Lung (tissue), 11 donors: ENCODE measurements at regions not wholly inside any gene's neighbourhood (a gene's known extent, or its start where the extent isn't known, plus 50 kb on each side); places are given as distances from the start of the nearest gene placed in this dataset.
A peak's percentile ranks its signal among the peaks of the same experiment; 100 is the strongest.
"Not testable (repeated sequence)": the region's sequence is repeated elsewhere in the genome, so short reads cannot be mapped to it uniquely, and the experiment has no call there.

Source experiments
- ATAC-seq: fragments of 200-7000 bp; cut with Tn5 transposase; one replicate; pipeline ENCODE4 v1.9.1; 2020; ENCODE audit warnings: moderate number of reproducible peaks; ENCODE audit not compliant: insufficient read depth, low FRiP score
- DNase-seq, 3 donors: peaks; one replicate each; pipeline ENCODE4 v3.0.0-alpha.2; 2013 to 2017
- H3K27ac ChIP-seq, 2 donors: one replicate each; pipeline ENCODE4 v1.5.1; 2013; ENCODE audit warnings: mild to moderate bottlenecking in 2 of 2, moderate library complexity in 2 of 2, control low read depth in 1 of 2, inconsistent platforms in 1 of 2, low read depth in 1 of 2, low read length in 1 of 2
- H3K27me3 ChIP-seq, 3 donors: one replicate each; pipeline ENCODE4 v1.5.1; 2013; ENCODE audit warnings: low read length in 2 of 3; ENCODE audit not compliant: control insufficient read depth in 3 of 3, insufficient read depth in 3 of 3
- H3K36me3 ChIP-seq, 4 donors: one replicate each; pipeline ENCODE4 v1.5.1; 2013; ENCODE audit warnings: low read length in 4 of 4, mild to moderate bottlenecking in 1 of 4, moderate library complexity in 1 of 4; ENCODE audit not compliant: control insufficient read depth in 4 of 4, insufficient read depth in 4 of 4
- H3K4me1 ChIP-seq, 5 donors: one replicate each; pipeline ENCODE4 v1.5.1; 2013; ENCODE audit warnings: low read length in 5 of 5, mild to moderate bottlenecking in 2 of 5, moderate library complexity in 1 of 5; ENCODE audit not compliant: control insufficient read depth in 5 of 5, insufficient read depth in 5 of 5
- H3K4me3 ChIP-seq: one replicate; pipeline ENCODE4 v1.5.1; 2013; ENCODE audit warnings: mild to moderate bottlenecking, control low read depth, moderate library complexity
- H3K9ac ChIP-seq, 2 donors: one replicate each; pipeline ENCODE4 v1.5.1; 2013; ENCODE audit warnings: low read length in 2 of 2, control low read depth in 1 of 2; ENCODE audit not compliant: insufficient read depth in 1 of 2
- H3K9me3 ChIP-seq, 4 donors: one replicate each; pipeline ENCODE4 v1.5.1; 2013; ENCODE audit warnings: low read length in 3 of 4, mild to moderate bottlenecking in 1 of 4, moderate library complexity in 1 of 4; ENCODE audit not compliant: control insufficient read depth in 4 of 4, insufficient read depth in 3 of 4
- CTCF ChIP-seq: IDR thresholded peaks from 2 replicates; pipeline ENCODE4 v1.5.1; 2012; ENCODE audit warnings: mild to moderate bottlenecking; ENCODE audit errors: control extremely low read depth, extremely low read depth
- WGBS, 2 donors: extraction: QIAGEN DNeasy Blood & Tissue Kit; methylation state at CpG; one replicate each; pipeline ENCODE4 v1.1.7; 2013; 5-methylcytosine and 5-hydroxymethylcytosine counted together
- donor health status: control.
- donor health status: control.
- donor health status: Bipolar disorder and iron deficiency.
- donor health status: healthy.
- donor health status: DM: yes; HTN: yes; CAD: no.

- H3K27ac ChIP-seq = no peak overlapping the region
- no peak overlapping the region for H3K4me3 ChIP-seq
- H3K36me3 ChIP-seq = no peaks in the 10 kb centered on the region
- DNase-seq (peak in 2 of 3 donors; percentile 17 to 38), ATAC-seq (no peak)
- TF ChIP-seq CTCF = no peak
- no peaks in the 10 kb centered on the region for H3K9me3 ChIP-seq
- no peak overlapping the region for H3K9ac ChIP-seq
- no peaks in the 10 kb centered on the region for H3K27me3 ChIP-seq
- WGBS, 2 donors = 67 to 78% methylated on average over 5 of the region's 5 CpGs
- H3K4me1 ChIP-seq = peaks cover 0 to 32% (median 7%) of the 10 kb centered on the region in 5 donors
Observed at GRCh38 chr2:175806125-175806490, 196.0 kb downstream of the LNPK start.

- WGBS, 2 donors = 69 to 75% methylated on average over 5 of the region's 5 CpGs
Observed at GRCh38 chr2:175805442-175806124, 196.5 kb downstream of the LNPK start.

GRCh38 chr2:175804122-175804521 is 197.9 kb downstream of the LNPK start:
- no peak for ATAC-seq
- TF ChIP-seq CTCF = no peak
- peak; percentile 32 to 69 (median 40) for DNase-seq
- peaks cover 0 to 32% (median 7%) of the 10 kb centered on the region in 5 donors for H3K4me1 ChIP-seq
- H3K27me3 ChIP-seq = no peaks in the 10 kb centered on the region
- H3K9me3 ChIP-seq = no peaks in the 10 kb centered on the region
- H3K4me3 ChIP-seq = no peak overlapping the region
- no peak overlapping the region for H3K9ac ChIP-seq
- H3K27ac ChIP-seq = no peak overlapping the region
- 82 to 91% methylated on average over 5 of the region's 5 CpGs for WGBS, 2 donors
- no peaks in the 10 kb centered on the region for H3K36me3 ChIP-seq

More at GRCh38 chr2:175805442-175806124, 196.5 kb downstream of the LNPK start:
- Histone ChIP-seq H3K4me1 (peaks cover 0 to 32% (median 7%) of the 10 kb centered on the region in 5 donors), H3K9ac (no peak overlapping the region), H3K36me3 (no peaks in the 10 kb centered on the region), H3K27ac (no peak overlapping the region), H3K27me3 (no peaks in the 10 kb centered on the region), H3K9me3 (no peaks in the 10 kb centered on the region), H3K4me3 (no peak overlapping the region)
- ATAC-seq = no peak
- no peak for TF ChIP-seq CTCF
- DNase-seq = peak in 2 of 3 donors; percentile 33 to 36

- not testable (repeated sequence) for H3K4me3 ChIP-seq, ATAC-seq, H3K27ac ChIP-seq, H3K36me3 ChIP-seq, H3K27me3 ChIP-seq, H3K9ac ChIP-seq, DNase-seq, H3K4me1 ChIP-seq
- 90 to 91% methylated on average over 2 of the region's 2 CpGs for WGBS, 2 donors
- H3K9me3 ChIP-seq = peaks cover 0 to 12% (median 4%) of the 10 kb centered on the region in 4 donors
Observed at GRCh38 chr2:175796422-175796821, 205.6 kb downstream of the LNPK start.
